GM12878 (cell line): ENCODE measurements at regions not wholly inside any gene's neighbourhood (a gene's known extent, or its start where the extent isn't known, plus 50 kb on each side); places are given as distances from the start of the nearest gene placed in this dataset.

Source experiments
- ATAC-seq: fragments of 200-7000 bp; cut with Tn5 transposase; 3 replicates; pipeline ENCODE4 v1.9.1; 2020; ENCODE audit warnings: mild to moderate bottlenecking, moderate library complexity
- BruUV-seq: library from RNA; stranded (reverse); fragments of 400-500 nt; replicated peaks from 2 replicates; lab custom pipeline; 2021; lab: Mats Ljungman, UMichigan
- CTCF ChIA-PET: fragments of 300-600 bp; sonication (Branson Sonifier 250); formaldehyde crosslinking; extraction: SDS; loops from one replicate; lab custom pipeline; 2021; ENCODE audit warnings: inconsistent platforms; lab: Yijun Ruan, JAX
- POLR2A ChIA-PET: fragments of 350-600 bp; formaldehyde crosslinking; extraction: SDS; loops from one replicate; lab custom pipeline; 2021; ENCODE audit warnings: inconsistent platforms; lab: Charles Lee
- RAD21 ChIA-PET: fragments of 300-600 bp; sonication (Branson Sonifier 250); formaldehyde crosslinking; loops from one replicate; lab custom pipeline; 2023; ENCODE audit warnings: antibody characterized with exemption; ENCODE audit not compliant: unreplicated experiment; lab: Charles Lee
- SMC1A ChIA-PET: fragments of 300-600 bp; sonication (Branson Sonifier 250); formaldehyde crosslinking; loops from one replicate; lab custom pipeline; 2023; ENCODE audit not compliant: unreplicated experiment, uncharacterized antibody; lab: Charles Lee
- DNase-seq: peaks from one replicate; pipeline ENCODE4 v3.0.0-alpha.2; 2011; ENCODE audit warnings: low read depth, low spot score
- FAIRE-seq: peaks from 3 replicates; lab custom pipeline; 2011; peaks lifted over from hg19 to GRCh38; lab: Jason Lieb, UNC
- H2AFZ ChIP-seq: 2 replicates; pipeline ENCODE4 v1.6.0; 2011; ENCODE audit warnings: low read depth, low read length, control low read depth; ENCODE audit not compliant: control insufficient read depth
- H3K27ac ChIP-seq: 2 replicates; pipeline ENCODE4 v1.5.1; 2011; ENCODE audit warnings: control low read depth; ENCODE audit not compliant: control insufficient read depth, insufficient read depth
- H3K27me3 ChIP-seq, 2 experiments: replicated peaks in 1 of 2; 2 replicates each; pipeline versions ENCODE4 v1.6.0 to v1.6.1; 2011; ENCODE audit warnings: low read length in 1 of 2; ENCODE audit not compliant: control insufficient read depth in 2 of 2, insufficient read depth in 2 of 2
- H3K36me3 ChIP-seq, 2 experiments: 2 replicates each; pipeline ENCODE4 v1.5.1; 2011; ENCODE audit warnings: low read length in 1 of 2; ENCODE audit not compliant: control insufficient read depth in 2 of 2, insufficient read depth in 2 of 2
- H3K4me1 ChIP-seq: 2 replicates; pipeline ENCODE4 v1.6.1; 2011; ENCODE audit warnings: mild to moderate bottlenecking, low read length, moderate library complexity, mixed read lengths; ENCODE audit not compliant: control insufficient read depth, insufficient read depth
- H3K4me2 ChIP-seq: 2 replicates; pipeline ENCODE4 v1.6.0; 2011; ENCODE audit warnings: control low read depth; ENCODE audit not compliant: control insufficient read depth, insufficient read depth
- H3K4me3 ChIP-seq: fragments of 200-600 bp; sonication (generic); 2 replicates; pipeline ENCODE4 v1.5.1; 2016
- H3K79me2 ChIP-seq: 2 replicates; pipeline ENCODE4 v1.6.0; 2011; ENCODE audit warnings: low read length; ENCODE audit not compliant: control insufficient read depth, insufficient read depth
- H3K9ac ChIP-seq: 2 replicates; pipeline ENCODE4 v1.8.0; 2011; ENCODE audit warnings: low read length, control low read depth, mixed read lengths; ENCODE audit not compliant: control insufficient read depth, insufficient read depth
- H3K9me3 ChIP-seq: replicated peaks from 3 replicates; pipeline ENCODE4 v1.5.1; 2011; ENCODE audit warnings: mild to moderate bottlenecking, low read length; ENCODE audit not compliant: control insufficient read depth, insufficient read depth
- H4K20me1 ChIP-seq: 2 replicates; pipeline ENCODE4 v1.6.0; 2011; ENCODE audit not compliant: control insufficient read depth, insufficient read depth
- WGBS: methylation state at CpG from one replicate; pipeline ENCODE4 v1.1.6; 2016; ENCODE audit warnings: low lambda C conversion rate; ENCODE audit not compliant: insufficient replicate concordance, insufficient coverage; ENCODE audit errors: missing lambda C conversion rate; 5-methylcytosine and 5-hydroxymethylcytosine counted together
- in situ Hi-C: fragments of 300-500 bp; cut with MboI; formaldehyde crosslinking; loops from 9 replicates; pipeline ENCODE4 v1.14.3; 2018; ENCODE audit warnings: mixed read lengths
- intact Hi-C: fragments of 100-400 bp; cut with micrococcal nuclease; formaldehyde crosslinking; loops from one replicate; pipeline ENCODE4 v1.14.2; 2022; ENCODE audit not compliant: unreplicated experiment
- TF ChIP-seq, protein P1 (sequence below): fragments of 450-650 bp; IDR thresholded peaks from 2 replicates; pipeline ENCODE4 v1.6.1; 2016; ENCODE audit warnings: mild to moderate bottlenecking
- TF ChIP-seq, protein P2 (sequence below), 3 experiments: IDR thresholded peaks in 2 of 3; conservative IDR thresholded peaks in 1 of 3; 2 replicates each; pipeline ENCODE4 v1.5.1; 2011; ENCODE audit warnings: low read depth in 3 of 3, low read length in 3 of 3, mild to moderate bottlenecking in 3 of 3, control low read depth in 2 of 3, moderate library complexity in 2 of 3, inconsistent platforms in 1 of 3, mixed read lengths in 1 of 3; ENCODE audit not compliant: control insufficient read depth in 2 of 3, insufficient read depth in 1 of 3; ENCODE audit errors: extremely low read depth in 1 of 3

DNA sequence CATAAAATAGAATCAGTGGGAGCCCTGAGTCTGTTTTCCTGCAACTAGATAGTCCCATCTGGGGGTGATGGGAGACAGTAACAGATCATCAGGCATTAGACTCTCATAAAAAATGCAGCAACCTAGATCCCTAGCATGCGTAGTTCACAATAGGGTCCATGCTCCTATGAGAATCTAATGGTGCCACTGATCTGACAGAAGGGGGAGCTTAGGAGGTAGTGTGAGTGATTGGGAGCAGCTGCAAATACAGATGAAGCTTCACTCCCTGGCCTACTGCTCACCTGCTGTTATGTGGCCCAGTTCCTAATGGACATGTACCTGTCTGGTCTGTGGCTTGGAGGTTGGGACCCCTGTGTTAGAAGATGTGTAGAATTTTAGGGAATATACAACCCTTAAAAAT, 904.5 kb upstream of the EPHA7 start:
- no TSS peak for BruUV-seq
- no peak overlapping the region for H2AFZ ChIP-seq
- H3K36me3 ChIP-seq = no peaks in the 10 kb centered on the region
- H3K9me3 ChIP-seq = no peaks in the 10 kb centered on the region
- H3K27ac ChIP-seq = no peak overlapping the region
- no peaks in the 10 kb centered on the region for H4K20me1 ChIP-seq
- H3K4me3 ChIP-seq = no peak overlapping the region
- 0 out of 3 replicates have a peak, but pooled peaks have one; percentile 41 for ATAC-seq
- TF ChIP-seq, protein P1, sequence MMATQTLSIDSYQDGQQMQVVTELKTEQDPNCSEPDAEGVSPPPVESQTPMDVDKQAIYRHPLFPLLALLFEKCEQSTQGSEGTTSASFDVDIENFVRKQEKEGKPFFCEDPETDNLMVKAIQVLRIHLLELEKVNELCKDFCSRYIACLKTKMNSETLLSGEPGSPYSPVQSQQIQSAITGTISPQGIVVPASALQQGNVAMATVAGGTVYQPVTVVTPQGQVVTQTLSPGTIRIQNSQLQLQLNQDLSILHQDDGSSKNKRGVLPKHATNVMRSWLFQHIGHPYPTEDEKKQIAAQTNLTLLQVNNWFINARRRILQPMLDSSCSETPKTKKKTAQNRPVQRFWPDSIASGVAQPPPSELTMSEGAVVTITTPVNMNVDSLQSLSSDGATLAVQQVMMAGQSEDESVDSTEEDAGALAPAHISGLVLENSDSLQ = no peak
- TF ChIP-seq, protein P2, sequence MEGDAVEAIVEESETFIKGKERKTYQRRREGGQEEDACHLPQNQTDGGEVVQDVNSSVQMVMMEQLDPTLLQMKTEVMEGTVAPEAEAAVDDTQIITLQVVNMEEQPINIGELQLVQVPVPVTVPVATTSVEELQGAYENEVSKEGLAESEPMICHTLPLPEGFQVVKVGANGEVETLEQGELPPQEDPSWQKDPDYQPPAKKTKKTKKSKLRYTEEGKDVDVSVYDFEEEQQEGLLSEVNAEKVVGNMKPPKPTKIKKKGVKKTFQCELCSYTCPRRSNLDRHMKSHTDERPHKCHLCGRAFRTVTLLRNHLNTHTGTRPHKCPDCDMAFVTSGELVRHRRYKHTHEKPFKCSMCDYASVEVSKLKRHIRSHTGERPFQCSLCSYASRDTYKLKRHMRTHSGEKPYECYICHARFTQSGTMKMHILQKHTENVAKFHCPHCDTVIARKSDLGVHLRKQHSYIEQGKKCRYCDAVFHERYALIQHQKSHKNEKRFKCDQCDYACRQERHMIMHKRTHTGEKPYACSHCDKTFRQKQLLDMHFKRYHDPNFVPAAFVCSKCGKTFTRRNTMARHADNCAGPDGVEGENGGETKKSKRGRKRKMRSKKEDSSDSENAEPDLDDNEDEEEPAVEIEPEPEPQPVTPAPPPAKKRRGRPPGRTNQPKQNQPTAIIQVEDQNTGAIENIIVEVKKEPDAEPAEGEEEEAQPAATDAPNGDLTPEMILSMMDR (IDR thresholded peaks at IDR 0.05 in 2 of 3, conservative IDR thresholded peaks at IDR 0.05 in 1 of 3; ENCODE audit: control insufficient read depth in 2 of 3, extremely low read depth in 1 of 3, insufficient read depth in 1 of 3, low read depth in 3 of 3, low read length in 3 of 3) = 0 out of 6 replicates have a peak, but pooled peaks of 1 of the 3 experiments have one; percentile 13
- TF ChIP-seq, all 136 proteins: peak for 1
- intact Hi-C loops (no loop called here), in situ Hi-C loops (no loop called here)
- FAIRE-seq (no peak), DNase-seq (no peak)
- no peaks in the 10 kb centered on the region for H3K4me1 ChIP-seq
- POLR2A ChIA-PET = no interaction called here
- H3K27me3 ChIP-seq = no peaks in the 10 kb centered on the region
- SMC1A ChIA-PET = no interaction called here
- H3K79me2 ChIP-seq = no peaks in the 10 kb centered on the region
- H3K9ac ChIP-seq = no peak overlapping the region
- 78% methylated on average over 1 of the region's 1 CpG for WGBS
- RAD21 ChIA-PET = interaction anchor here (0.6 kb wide), 1 partner anchor 767 kb away, joined by 3 read pairs; no protein-coding TSS in a partner anchor
- CTCF ChIA-PET = no interaction called here
- H3K4me2 ChIP-seq = no peak overlapping the region
